ENCODE measurements at regions not wholly inside any gene's neighbourhood (a gene's known extent, or its start where the extent isn't known, plus 50 kb on each side); places are given as distances from the start of the nearest gene placed in this dataset.
A peak's percentile ranks its signal among the peaks of the same experiment; 100 is the strongest.
"Not testable (repeated sequence)": the region's sequence is repeated elsewhere in the genome, so short reads cannot be mapped to it uniquely, and the experiment has no call there.

GRCh38 chr16:13845232-13845631 is 74.7 kb upstream of the ERCC4 start:
- ATAC-seq (ENCODE audit: low read depth): no peak
- DNase-seq: no peak
- Mint-ChIP-seq H3K27me3 (peaks cover 3% of the 10 kb centered on the region), H3K4me3 (no peak overlapping the region), H3K9me3 (peaks cover 3% of the 10 kb centered on the region), H3K36me3 (no peaks in the 10 kb centered on the region), H3K4me1 (no peaks in the 10 kb centered on the region), H3K27ac (no peak overlapping the region)
- POLR2A ChIA-PET: no interaction called here

- peaks cover 3% of the 10 kb centered on the region for H3K9me3 Mint-ChIP-seq
- POLR2A ChIA-PET: no interaction called here
- no peaks in the 10 kb centered on the region for H3K36me3 Mint-ChIP-seq
- H3K4me3 Mint-ChIP-seq: no peak overlapping the region
- DNase-seq (no peak), ATAC-seq (ENCODE audit: low read depth) (no peak)
- no peaks in the 10 kb centered on the region for H3K4me1 Mint-ChIP-seq
- H3K27ac Mint-ChIP-seq: no peak overlapping the region
- peaks cover 3% of the 10 kb centered on the region for H3K27me3 Mint-ChIP-seq
Observed at GRCh38 chr16:13848795-13849194, 71.2 kb upstream of the ERCC4 start.

DNA sequence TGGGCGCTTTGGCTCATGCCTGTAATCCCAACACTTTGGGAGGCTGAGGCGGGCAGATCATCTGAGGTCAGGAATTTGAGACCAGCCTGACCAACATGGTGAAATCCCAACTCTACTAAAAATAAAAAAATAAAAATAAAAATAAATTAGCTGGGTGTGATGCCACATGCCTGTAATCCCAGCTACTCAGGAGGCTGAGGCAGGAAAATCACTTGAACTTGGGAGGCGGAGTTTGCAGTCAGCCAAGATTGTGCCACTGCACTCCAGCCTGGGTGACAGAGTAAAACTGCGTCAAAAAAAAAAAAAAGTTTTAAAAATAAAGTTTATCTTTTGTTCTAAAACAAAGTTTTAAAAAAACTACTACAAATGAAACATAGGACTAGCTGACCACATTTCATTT is 69.8 kb upstream of the ERCC4 start:
- ATAC-seq (ENCODE audit: low read depth); POLR2A ChIA-PET; H3K36me3 Mint-ChIP-seq; H3K4me1 Mint-ChIP-seq; H3K27me3 Mint-ChIP-seq; H3K27ac Mint-ChIP-seq; DNase-seq; H3K9me3 Mint-ChIP-seq; H3K4me3 Mint-ChIP-seq: not testable (repeated sequence)

GRCh38 chr16:13852827-13853226 is 67.1 kb upstream of the ERCC4 start:
- no peaks in the 10 kb centered on the region for H3K4me1 Mint-ChIP-seq
- POLR2A ChIA-PET: no interaction called here

GRCh38 chr16:13856398-13856797 is 63.6 kb upstream of the ERCC4 start:
- no peaks in the 10 kb centered on the region for H3K9me3 Mint-ChIP-seq
- H3K4me3 Mint-ChIP-seq: no peak overlapping the region
- ATAC-seq (ENCODE audit: low read depth) (no peak), DNase-seq (no peak)
- POLR2A ChIA-PET: no interaction called here
- H3K27ac Mint-ChIP-seq: no peak overlapping the region
- H3K27me3 Mint-ChIP-seq: peaks cover 5% of the 10 kb centered on the region
- H3K4me1 Mint-ChIP-seq: no peaks in the 10 kb centered on the region
- H3K36me3 Mint-ChIP-seq: no peaks in the 10 kb centered on the region

More at GRCh38 chr16:13852827-13853226, 67.1 kb upstream of the ERCC4 start:
- Mint-ChIP-seq H3K9me3 (peaks cover 1% of the 10 kb centered on the region), H3K27me3 (peaks cover 7% of the 10 kb centered on the region), H3K4me3 (no peak overlapping the region), H3K27ac (no peak overlapping the region), H3K36me3 (no peaks in the 10 kb centered on the region)
- DNase-seq (no peak), ATAC-seq (ENCODE audit: low read depth) (no peak)

DNA sequence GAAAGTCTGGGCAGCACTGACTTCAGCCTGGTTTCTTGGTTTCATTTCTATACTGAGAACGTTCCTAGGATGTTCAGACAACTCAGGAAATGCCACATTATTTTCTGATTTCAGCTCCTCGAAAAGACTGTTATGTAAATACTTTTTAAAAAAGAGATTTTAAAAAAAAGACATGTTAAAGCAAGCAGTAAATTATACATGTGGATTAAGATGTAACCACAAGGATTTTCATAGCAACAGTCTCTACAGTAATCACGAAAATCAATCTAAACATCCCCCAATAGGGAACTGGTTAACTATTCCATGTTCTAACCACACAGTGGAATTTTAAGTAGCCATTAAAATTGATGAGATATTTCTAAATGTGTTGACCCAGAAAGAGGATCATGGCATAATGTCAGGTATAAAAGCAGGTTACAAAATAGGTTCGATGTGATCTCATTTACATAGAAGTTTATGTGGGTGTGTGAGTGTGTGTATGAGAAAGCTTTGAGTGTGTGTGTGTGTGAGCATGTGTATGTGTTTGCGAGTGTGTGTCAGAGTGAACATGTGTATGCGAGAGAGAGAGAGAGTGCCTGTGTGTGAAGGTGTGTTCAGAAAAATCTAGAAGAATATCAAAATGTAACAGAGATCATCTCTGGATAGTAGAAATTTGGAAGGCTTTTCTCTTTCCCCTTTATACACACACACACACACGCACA is 63.0 kb upstream of the ERCC4 start:
- no peaks in the 10 kb centered on the region for H3K4me1 Mint-ChIP-seq
- H3K27me3 Mint-ChIP-seq: peaks cover 5% of the 10 kb centered on the region
- DNase-seq (no peak), ATAC-seq (ENCODE audit: low read depth) (no peak)
- no peaks in the 10 kb centered on the region for H3K36me3 Mint-ChIP-seq
- no peaks in the 10 kb centered on the region for H3K9me3 Mint-ChIP-seq
- H3K4me3 Mint-ChIP-seq: no peak overlapping the region
- POLR2A ChIA-PET: no interaction called here
- H3K27ac Mint-ChIP-seq: no peak overlapping the region

DNA sequence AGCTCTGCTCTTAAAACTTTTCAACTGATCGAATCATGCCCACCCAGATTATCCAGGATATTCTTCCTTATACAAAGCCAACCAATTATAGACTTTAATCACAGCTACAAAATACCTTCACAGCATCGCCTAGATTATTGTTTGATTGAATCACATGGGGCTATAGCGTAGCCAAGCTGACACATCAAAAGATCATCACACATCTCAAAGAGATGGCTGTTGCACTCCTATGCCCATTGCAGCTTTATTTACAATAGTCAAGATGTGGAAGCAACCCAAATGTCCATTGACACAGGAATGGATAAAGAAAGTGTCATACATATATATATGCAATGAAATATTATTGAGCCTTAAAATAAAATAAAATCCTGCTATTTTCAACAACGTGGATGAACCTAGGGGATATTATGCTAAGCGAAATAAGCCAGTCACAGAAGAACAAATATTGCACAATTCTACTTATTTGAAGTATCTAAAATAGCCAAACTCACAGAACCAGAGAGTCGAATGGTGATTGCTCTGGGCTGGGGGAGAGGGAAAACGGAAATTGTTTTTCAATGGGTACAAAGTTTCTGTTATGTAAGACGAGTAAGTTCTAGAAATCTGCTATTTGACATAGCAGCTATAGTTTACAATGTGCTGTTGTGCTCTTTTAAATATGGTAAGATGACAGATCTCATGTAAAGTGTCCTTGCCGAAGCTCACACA is 60.9 kb upstream of the ERCC4 start:
- POLR2A ChIA-PET: no interaction called here
- peaks cover 5% of the 10 kb centered on the region for H3K27me3 Mint-ChIP-seq
- no peaks in the 10 kb centered on the region for H3K36me3 Mint-ChIP-seq
- H3K4me1 Mint-ChIP-seq: no peaks in the 10 kb centered on the region
- no peaks in the 10 kb centered on the region for H3K9me3 Mint-ChIP-seq
- DNase-seq: no peak
- H3K27ac Mint-ChIP-seq: no peak overlapping the region
- H3K4me3 Mint-ChIP-seq: no peak overlapping the region
- ATAC-seq (ENCODE audit: low read depth): no peak

GRCh38 chr16:13863075-13863765 is 56.7 kb upstream of the ERCC4 start:
- Mint-ChIP-seq H3K9me3 (peaks cover 2% of the 10 kb centered on the region), H3K27ac (no peak overlapping the region), H3K27me3 (peaks cover 5% of the 10 kb centered on the region), H3K36me3 (no peaks in the 10 kb centered on the region), H3K4me1 (peaks cover 1% of the 10 kb centered on the region), H3K4me3 (no peak overlapping the region)
- POLR2A ChIA-PET: no interaction called here
- DNase-seq (no peak), ATAC-seq (ENCODE audit: low read depth) (no peak)

- Mint-ChIP-seq H3K4me1 (peaks cover 1% of the 10 kb centered on the region), H3K27me3 (peaks cover 7% of the 10 kb centered on the region), H3K27ac (no peak overlapping the region), H3K9me3 (peaks cover 2% of the 10 kb centered on the region), H3K4me3 (no peak overlapping the region), H3K36me3 (no peaks in the 10 kb centered on the region)
- ATAC-seq (ENCODE audit: low read depth) (no peak), DNase-seq (no peak)
- POLR2A ChIA-PET: no interaction called here
Observed at GRCh38 chr16:13864689-13865088, 55.3 kb upstream of the ERCC4 start.

DNA sequence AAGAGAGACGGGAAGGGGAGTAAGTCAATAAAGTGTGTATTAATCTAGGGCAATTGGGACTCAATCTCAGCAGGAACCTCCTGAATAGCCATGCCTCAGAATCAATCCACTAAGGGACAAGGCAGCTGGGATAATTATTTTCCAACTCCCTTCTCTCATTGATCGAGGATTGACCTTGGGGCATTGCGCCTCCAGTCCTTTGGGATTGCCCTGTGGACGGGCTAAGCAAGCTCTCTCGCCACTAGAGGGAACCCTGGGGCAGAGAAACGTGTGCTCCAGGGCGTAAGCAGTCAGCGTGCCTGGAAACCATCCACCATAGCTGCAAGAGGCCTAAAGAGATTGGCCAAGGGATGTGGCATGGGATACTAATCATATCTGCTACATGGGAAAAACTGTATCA is 53.9 kb upstream of the ERCC4 start:
- POLR2A ChIA-PET: no interaction called here
- peak; percentile 50 for ATAC-seq (ENCODE audit: low read depth)
- no peak overlapping the region for H3K27ac Mint-ChIP-seq
- H3K36me3 Mint-ChIP-seq: no peaks in the 10 kb centered on the region
- peaks cover 2% of the 10 kb centered on the region for H3K9me3 Mint-ChIP-seq
- H3K4me3 Mint-ChIP-seq: no peak overlapping the region
- peaks cover 1% of the 10 kb centered on the region for H3K4me1 Mint-ChIP-seq
- peaks cover 7% of the 10 kb centered on the region for H3K27me3 Mint-ChIP-seq
- DNase-seq: peak; percentile 27
